Activated gamma-delta T cell (primary cell): ENCODE measurements at regions not wholly inside any gene's neighbourhood (a gene's known extent, or its start where the extent isn't known, plus 50 kb on each side); places are given as distances from the start of the nearest gene placed in this dataset.
"Not testable (repeated sequence)": the region's sequence is repeated elsewhere in the genome, so short reads cannot be mapped to it uniquely, and the experiment has no call there.

Experiments used
- DNase-seq: peaks from one replicate; lab custom pipeline; 2025; lab: John Stamatoyannopoulos, UW

DNA sequence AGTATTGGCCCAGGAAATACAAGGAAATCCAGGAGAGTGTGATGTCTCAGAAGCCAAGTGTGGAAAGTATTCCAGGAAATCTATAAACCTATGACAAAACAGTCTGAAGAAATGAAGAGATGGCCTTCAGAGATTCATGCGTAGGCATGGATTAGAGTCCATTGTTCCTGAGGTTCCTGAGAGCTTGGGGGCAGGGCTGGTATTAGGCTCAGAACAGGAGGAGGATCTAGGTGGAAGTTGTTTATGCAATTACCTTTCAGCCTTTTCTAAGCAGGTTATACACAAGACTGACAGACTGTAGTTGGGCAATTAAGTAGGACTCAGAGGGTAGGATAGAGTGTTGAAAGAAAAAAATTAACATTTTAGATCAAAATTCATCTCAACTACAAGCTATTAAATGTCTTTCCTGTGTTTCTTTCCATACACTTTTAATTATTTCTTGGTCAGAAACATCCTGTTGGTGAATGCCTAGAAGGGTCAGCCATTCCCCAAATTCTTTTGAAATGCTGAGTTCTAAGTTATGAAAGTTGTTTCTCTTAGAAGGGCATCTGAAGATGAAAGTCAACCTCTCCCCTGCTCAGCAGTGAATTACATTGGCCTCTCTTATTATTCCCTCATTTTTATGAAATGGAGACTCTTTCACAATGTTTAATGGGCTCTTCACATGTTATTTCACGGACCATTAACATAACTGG, 201.2 kb upstream of the MYLIP start:
- no peak for DNase-seq

DNA sequence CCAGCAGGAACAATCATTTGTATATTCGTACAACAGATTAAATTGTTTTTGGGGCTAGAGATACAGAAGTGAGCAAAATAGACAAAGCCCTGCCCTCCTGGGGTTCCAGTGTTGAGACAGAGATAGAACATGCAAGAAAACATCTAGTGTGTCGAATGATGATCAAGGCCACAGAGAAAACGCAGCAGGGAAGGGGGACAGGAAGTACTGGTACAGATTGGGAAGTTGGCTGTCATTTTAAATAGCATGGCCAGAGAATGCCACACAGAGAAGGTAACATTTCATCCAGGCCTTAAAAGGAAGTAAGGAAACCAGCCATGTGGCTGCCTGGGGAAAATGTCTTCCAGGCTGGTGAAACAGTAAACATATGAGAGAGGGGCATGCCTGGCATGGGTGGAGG, 202.6 kb upstream of the MYLIP start:
- no peak for DNase-seq

DNA sequence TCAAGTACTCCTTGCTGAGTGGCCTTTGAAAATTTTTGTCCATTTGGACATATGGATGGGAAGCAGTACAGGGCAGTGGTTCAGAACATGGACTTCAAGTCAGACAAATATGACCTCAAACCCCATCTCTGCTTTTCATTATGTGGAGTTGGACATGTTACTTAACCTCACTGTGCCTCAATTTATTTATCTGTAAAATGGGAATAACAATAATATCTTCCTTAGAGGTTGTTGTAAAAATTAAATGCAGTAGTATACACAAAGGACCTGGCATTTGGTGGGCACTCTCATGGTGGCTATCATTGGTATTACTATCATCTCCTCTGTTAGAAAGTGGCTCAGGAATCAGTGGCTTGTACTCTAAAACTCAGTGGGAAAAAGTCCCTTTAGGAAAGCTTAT, 204.0 kb upstream of the MYLIP start:
- no peak for DNase-seq

DNA sequence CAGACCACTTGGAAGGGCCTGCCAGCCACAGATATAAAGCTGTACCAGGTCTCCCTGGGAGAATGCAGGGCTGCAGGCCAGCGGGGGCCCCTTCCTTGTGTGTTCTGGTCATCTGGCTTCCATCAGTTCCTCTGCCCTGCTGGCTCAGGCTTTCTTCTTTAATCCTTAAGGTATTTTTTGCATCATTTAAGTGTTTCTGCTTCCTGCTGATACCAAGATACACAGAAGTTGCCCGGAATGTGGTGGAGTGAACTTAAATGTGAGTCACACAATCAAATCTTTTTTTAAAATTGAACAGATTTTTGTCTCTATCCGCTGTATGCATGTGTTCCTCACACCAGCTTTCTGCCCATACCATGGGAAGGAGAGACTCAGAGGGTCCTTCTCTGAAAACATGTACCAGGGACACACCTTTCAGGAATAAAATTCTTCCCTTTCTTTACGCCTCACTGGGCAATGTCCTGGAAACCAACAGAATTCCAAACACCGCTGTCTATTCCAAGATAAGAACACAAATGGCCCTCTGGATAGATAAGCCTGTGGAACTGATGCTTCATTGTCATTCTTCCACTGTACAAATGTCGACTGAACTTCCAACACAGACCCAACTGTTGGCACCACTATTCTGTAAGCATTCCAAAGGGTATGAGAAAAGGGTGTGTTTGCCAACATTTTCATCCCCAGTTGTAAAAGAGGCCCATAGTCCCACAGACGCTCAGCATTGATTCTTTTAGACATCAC, 206.2 kb upstream of the MYLIP start:
- DNase-seq: no peak

DNA sequence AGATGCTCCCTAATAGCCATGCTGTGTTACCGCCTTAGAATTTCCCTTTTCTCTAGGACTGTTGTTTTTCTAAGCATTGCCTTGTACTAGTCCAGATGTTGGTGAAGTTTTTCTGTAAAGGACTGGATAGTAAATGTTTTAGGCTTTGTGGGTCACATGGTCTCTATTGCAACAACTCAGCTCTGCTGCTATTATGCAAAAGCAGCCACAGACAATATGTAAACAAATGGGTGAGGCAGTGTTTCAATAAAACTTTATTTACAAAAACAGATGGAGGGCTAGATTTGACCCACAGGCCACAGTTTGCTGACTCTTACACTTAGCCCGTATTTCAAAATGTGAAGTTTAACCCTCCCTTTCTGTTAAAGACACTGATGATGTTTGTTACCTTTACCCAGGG, 207.6 kb upstream of the MYLIP start:
- DNase-seq: no peak

DNA sequence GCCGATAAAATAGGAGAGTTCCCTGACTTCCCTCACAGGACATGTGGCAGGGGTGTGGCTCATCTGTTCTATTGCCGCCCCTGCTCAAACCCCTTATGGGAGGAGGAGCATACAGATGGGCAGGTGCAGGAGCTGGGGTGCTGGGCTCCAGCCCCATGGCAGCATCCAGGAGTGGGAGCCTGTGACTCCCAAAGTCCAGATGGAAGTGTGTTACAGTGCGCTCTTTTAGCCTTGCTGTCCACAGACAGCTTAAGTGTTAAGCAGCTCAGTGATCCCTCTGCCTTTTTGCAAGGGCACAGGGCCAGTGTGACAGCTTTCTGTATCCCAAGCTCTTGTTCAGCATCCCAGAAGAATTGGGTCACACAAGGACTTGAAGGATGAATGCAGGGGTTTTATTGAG, 212.3 kb upstream of the MYLIP start:
- no peak for DNase-seq

DNA sequence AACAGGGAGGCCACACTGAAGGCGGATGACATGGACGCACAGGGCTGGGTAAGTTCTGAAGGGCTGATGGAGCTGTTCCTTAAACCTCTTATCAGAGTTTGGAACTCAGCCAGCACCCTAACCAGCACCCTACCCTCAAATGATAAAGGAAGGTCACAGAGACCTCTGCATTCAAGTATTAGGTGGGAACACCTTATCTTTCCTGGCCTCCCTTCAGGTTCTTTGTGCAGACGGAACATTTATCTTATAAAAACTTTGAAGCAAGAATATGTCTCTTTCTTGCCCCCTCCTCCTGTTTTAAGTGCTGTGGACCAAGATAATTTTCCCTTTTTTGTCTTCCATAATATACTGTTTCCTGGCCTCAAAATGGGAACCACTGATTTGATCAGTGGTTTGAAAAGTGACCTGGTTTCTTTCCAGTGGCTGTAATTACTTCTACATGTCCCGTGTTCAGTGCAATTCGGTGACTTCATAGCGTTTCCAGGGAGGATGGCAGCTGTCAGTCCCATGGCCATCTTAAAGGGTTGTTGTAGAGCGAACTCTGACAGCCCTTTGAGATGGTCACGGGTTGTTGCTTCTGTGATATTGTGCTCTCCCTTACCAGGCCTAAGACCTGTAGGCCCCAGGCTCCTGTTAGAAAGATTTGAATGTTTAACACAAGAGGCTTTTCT, 213.2 kb upstream of the MYLIP start:
- DNase-seq: no peak

DNA sequence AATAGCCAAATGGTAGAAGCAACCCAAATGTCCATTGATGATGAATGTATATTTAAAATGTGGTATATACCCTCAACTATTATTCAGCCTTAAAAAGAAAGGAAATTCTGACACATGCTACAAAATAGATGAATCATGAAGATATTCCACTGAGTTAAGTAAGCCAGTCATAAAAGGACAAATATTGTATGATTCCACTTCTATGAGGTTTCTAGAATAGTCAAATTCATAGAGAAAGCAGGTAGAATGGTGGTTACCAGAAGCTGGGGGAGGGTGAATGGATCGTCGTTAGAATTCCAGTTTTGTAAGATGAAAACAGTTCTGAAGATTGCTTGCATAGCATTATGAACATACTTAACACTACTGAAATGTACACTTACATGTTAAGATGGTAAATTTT, 214.3 kb upstream of the MYLIP start:
- DNase-seq: no peak

DNA sequence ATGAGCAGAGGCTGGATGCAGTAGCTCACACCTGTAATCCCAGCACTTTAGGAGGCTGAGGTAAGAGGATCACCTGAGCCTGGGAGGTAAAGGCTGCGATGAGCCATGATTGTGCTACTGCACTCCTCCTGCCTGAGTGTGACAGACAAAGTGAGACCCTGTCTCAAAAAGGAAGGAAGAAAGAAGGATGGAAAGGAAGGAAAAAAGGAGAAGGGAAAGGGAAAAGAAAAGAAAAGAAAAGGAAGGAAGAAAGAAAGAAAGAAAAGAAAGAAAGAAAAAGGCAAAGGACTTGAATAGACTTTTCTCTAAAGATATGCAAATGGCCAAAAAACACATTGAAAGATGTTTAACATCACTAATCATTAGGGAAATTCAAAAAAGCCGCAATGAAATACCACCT, 215.3 kb upstream of the MYLIP start:
- no peak for DNase-seq

DNA sequence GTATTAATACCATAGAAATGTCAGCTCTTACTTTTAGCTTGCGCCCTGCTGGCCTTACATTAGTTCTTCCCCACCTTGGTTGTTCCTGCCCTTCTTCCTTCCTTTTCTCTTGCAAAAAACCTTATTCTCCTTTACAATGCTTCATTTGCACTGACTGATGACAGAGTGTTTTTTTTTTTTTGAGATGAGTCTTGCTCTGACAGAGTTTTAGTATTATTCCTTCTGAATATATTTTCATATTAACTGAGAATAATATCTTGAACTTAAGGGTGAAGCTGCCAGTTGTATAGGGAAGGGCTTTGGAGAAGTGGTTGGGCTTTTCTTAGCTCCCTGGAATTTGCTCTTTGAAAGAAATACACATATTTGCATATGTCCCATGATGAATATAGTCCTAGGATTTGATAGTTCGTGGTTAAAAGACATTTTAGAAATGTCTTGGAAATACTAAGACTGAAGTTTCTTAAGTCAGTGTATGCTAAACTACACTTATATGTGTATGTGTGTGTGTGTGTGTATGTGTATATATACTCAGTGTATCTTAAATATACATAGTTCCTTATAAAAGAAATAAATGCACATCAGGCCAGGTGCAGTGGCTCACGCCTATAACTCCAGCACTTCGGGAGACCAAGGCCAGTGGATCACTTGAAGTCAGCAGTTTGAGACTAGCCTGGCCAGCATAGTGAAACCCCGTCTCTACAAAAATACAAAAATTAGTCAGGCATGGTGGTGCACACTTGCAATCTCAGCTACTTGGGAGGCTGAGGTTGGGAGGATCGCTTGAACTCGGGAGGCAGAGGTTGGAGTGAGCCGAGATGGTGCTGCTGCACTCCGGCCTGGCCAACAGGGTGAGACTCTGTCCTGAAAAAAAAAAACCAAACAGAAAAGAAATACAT, 216.1 kb upstream of the MYLIP start:
- DNase-seq: no peak

DNA sequence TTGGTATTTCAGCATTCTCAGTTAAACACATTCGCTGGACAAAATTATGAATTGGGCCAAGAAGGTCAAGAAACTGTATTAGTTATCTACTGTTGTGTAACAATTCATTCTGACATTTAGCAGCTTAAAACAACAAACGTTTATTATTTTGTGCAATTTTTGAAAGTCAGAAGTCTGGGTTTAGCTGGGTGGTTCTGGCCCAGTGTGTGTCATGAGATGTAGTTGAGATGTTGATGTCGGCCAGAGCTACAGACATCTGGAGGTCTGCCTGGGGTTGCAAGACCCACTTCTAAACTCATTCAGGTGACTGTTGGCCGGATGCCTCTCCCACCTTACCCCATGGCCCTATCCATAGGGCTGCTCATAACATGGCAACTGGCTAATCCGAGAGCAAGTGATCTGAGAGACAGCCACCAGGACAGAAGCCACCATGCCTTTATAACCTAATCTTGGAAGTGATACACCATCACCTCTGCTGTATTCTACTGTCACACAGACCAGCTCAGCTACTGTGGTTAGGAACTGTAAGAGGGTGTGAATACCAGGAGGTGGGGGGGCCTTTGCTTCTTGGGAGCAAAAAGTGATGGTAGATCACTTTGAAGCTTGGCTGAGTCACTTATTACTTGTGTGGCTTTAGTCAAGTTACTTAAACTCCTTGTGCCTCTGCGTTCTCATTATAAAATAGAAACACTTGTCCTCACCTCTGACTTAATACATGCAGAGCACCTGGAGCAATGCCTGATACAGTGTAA, 217.0 kb upstream of the MYLIP start:
- no peak for DNase-seq

DNA sequence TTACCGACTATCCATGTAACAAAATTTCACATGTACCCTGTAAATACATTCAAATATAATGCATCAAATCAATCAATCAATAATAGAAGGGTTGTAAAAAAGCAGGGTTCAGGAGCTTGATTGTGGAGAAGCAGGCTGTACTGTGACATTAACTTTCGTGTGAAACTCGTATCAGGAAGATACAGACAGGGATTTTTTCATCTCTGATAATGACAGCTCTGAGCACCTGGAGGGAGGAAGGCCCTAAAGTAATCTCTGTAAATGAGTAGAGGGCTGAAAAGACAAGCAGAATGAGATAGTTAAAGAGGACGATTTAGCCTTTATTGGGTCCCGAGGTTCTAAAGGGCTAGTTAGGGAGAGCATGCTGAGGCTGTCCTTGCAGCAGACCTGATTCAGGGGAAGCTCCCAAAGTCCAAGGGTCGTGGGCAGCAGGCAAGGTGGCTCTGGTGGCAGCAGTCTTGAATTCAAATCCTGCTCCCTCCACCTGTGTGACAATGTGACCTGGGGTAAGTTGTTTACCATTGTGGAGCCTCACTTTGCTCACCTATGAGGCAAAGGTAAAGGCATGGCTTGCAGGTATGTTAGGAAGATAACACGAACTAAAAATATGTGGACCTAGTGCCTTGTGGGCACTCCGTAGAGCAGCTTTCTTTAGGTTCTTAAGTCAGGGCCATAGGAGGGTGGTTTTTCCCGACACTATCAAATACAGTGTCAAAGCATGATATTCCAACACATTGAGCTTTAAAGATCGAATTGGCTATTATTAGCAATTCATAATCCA, 219.4 kb upstream of the MYLIP start:
- DNase-seq: no peak

DNA sequence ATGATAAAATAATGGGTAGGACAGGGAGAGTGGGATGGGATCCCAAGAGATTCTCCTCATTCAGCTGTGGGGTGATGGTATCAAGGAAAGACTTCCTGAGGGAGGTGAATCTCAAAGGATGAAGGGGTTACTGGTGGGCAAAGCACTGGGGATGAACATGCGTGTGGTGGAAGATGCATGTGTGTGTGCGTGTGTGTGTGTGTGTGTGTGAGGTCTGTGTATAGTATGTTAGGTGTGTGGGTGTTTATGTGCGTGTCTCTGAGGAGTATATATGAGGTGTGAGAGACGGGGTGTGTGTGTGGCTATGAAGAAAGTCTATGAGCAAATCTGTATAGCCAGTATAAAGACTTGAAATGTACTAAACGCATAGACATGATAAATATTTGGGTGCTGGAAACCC, 220.0 kb upstream of the MYLIP start:
- no peak for DNase-seq

DNA sequence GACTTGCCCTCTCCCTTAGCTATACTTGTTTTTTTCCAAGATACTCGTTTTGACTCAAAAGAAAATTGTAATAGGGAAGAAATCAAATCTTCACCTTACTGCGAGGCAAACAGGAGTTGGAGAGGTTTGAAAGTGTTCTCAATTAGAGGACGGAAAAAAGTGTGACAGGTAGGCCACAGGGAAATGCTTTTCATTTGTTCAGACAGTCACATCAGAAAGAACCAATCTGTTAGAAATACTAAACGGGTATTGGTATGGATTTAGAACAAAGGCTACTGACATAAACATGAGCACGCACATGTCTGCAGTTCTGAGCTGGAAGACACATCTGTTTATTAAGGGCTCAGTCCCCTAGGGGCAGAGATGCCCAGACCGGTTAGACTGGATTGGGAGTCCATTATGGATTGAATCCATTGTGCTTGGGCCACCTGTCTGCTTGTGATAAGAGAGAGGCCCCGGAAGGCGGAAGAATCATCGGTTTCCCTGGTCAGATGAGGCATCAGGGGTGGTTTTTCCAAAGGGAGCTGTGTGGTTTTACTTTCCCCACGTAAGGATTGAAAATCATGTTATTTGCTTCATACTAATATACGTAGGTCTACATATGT, 220.9 kb upstream of the MYLIP start:
- no peak for DNase-seq

DNA sequence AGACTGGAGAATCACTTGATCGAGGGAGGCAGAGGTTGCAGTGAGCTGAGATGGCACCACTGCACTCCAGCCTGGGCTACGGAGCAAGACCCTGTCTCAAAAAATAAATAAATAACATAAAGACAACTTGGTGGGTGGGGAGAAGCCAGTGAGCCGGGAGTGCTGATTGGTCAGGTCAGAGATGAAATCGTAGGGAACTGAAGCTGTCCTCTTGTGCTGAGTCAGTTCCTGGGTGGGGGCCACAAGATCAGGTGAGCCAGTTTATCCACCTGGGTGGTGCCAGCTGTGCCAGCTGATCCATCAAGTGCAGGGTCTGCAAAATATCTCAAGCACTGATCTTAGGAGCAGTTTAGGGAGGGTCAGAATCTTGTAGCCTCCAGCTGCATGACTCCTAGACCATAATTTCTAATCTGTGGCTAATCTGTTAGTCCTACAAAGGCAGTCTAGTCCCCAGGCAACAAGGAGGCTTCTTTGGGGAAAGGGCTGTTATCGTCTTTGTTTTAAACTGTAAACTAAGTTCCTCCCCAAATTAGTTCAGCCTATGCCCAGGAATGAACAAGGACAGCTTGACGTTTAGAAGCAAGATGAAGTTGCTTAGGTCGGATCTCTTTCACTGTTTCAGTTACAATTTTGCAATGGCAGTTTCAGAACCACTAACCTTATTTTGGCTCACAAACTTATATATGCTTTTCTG, 221.5 kb upstream of the MYLIP start:
- not testable (repeated sequence) for DNase-seq

DNA sequence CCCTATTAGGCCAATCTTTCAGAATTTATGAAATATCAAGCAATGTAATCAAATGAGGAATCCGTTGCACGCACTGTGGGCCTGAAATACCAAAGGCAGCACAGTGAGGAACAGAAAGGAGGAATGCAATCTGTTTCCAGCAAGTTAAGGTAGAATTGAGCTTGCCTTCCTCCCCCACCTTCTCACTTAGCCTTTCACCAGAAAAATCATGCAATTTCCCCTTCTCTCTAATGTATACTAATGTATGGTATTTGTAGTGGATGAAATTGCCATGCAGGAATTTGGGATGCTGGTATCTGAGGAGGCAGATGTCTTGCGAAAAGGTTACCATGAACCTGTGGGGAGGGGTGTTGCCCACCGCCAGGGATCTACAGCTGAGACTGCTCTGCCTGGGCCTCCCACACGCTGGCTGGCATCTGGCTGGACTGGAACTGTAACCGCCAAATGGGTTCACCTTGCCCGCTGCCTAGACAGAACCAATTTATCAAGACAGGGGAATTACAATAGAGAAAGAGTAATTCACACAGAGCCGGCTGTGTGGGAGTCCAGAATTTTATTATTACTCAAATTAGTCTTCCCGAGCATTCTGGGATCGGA, 222.4 kb upstream of the MYLIP start:
- no peak for DNase-seq

DNA sequence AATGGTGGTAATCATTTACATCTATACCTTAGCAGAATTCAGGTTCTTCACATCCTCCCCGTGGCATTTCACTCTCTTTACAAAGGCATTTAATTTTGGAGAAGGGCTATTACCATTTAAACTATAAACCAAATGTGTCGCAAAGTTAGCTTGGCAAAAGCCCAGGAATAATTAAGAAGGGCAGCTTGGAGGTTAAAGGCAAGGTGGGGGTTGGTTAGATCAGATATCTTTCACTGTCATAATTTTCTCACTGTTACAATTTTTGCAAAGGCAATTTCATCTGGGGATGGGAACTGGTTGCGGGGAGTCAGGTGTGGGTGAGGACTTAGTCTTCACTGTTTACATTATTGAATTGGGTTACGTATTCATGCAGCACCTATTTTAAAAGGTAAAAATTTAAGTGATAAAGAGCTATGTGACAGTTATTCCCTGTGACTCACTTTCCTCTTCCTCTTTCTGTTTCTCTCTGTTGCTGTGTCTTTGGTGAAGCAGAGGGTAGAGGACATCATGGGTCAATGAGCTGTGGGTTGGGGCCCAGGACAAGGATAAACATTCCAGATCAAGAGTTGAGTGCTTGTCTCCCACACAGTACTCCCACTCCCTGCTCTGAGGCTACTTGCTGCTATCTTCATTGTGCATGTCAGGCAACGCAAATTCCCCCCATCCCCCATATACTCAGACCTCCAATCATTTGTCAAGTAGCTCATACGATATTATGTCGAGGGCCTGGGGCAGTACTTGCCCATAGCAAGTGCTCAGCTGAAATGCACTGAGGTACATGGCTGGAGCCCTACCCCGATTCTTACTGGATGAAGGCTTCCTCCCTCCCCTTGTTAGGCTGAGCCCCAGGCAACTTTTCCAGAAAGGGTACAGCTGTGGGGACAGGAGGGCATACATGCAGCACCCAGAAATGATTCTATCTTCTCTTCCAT, 223.1 kb upstream of the MYLIP start:
- DNase-seq: no peak
